Left kidney (tissue), 1 donor: ENCODE measurements at regions not wholly inside any gene's neighbourhood (a gene's known extent, or its start where the extent isn't known, plus 50 kb on each side); places are given as distances from the start of the nearest gene placed in this dataset.

ENCODE experiments used
- DNase-seq: peaks from one replicate; pipeline ENCODE4 v3.0.0-alpha.2; 2013

- DNase-seq: no peak
These were observed 207.4 kb upstream of the LRFN2 start for GRCh38 chr6:40794586-40794985.

DNA sequence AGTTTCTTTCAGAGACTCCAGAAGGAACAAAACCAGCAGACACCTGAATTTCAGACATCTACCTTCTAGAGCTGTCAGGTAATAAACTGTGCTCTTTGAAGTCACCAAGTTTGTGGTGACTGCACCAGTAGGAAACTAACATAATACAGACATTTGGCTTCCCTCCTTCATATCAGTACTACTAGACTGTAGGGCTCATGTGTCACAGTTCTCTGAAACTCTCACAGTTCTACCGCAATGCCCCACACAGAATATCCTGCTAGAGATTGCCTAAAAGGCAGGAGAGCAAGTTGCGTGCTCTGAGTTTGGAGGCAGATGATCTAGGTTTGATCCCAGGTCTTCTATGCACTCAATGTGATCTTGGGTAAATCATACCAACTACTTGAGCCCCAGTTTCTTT is 205.0 kb upstream of the LRFN2 start:
- DNase-seq: no peak

DNA sequence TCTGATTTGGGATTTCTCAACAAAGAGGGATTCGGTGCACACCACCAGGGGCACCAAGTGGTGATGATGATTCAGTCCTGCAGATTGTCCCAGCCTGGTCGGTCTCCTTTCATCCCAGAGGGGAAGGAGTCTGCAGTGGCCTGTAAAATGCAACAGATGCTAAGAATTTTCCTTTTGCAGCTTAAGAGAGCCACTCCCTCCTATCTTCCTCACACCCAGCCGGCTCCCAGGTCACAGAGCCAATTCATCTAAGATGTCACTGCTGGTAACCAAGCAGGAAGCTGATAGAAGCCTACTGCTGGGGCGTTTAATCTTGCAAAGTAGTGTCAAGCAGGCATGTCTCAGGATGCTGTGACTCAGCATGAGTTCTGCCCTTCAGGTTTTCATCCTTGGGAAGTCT is 203.8 kb upstream of the LRFN2 start:
- no peak for DNase-seq

- DNase-seq: peak; percentile 18
These were observed 201.8 kb upstream of the LRFN2 start for GRCh38 chr6:40788661-40789655.

DNA sequence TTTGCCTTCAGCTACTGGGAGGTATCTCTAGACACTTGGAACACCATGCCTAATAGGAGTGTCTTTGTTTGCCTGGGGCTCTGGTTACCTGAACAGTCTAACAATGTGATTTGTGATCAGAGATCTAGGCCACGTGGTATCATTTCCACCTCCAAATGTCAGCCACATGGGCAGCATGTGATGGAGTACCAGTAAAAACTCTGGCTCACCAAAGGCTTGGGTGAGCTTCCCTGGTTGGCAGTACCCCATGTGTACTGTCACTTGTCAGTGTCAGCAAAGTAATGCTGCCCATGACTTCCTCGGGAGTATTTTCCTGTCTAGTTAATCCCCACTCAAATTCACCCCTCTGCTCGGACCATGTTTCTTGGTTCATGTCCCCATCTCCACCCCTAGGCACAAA is 195.2 kb upstream of the LRFN2 start:
- no peak for DNase-seq

DNA sequence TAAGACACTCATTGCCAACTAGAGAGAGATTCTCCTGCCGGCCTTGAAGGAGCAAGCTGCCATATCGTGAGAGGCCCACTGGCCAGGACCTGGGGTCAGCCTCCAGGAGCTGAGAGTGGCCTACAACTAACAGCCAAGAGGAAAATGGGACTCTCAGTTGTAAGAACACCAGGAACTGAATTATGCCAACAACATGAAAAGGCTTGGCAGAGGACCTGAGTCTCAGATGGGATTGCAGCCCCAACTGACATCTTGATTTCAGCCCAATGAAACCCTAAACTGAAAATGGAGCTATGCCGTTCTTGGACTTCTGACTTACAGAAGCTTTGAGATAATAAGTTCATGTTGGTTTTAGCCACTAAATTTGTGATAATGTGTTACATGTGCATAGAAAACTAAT is 193.5 kb upstream of the LRFN2 start:
- no peak for DNase-seq

GRCh38 chr6:40779409-40779808 is 192.2 kb upstream of the LRFN2 start:
- no peak for DNase-seq

- DNase-seq: no peak
These were observed 191.8 kb upstream of the LRFN2 start for GRCh38 chr6:40778918-40779317.

DNA sequence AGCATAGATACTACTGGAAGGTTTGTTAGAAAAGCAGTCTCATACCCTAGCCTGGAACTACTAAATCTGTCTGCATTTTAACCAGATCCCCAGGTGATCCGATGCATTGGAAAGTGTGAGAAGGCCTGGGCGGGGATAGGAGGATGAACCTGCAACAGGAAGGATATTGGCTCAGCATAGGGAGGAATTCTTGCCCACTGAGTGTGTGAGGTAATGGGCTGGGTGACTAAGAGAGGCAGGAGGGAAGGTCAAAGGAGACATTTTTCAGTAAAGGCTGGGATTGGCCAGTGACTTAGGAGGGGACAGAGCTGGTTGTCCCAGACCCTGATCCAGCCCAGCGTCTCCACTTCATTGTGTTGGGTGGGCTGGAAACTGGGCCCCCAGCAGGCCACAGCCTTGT is 191.0 kb upstream of the LRFN2 start:
- no peak for DNase-seq

- DNase-seq: no peak
These were observed 187.8 kb upstream of the LRFN2 start for GRCh38 chr6:40774932-40775331.

DNA sequence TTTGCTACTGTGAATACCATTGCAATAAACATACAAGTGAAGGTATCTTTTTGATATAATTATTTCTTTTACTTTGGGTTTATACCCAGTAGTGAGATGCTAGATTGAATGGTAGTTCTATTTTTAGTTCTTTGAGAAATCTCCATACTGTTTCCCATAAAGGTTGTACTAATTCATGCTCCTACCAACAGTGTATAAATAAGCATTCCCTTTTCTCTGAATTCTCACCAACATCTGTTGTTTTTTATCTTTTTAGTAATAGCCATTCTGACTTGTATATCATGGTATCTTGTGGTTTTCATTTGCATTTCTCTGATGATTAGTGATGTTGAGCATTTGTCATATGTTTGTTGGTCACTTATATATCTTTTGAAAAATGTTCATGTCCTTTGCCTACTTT is 183.6 kb upstream of the LRFN2 start:
- DNase-seq: no peak

GRCh38 chr6:40764726-40765125 is 177.6 kb upstream of the LRFN2 start:
- no peak for DNase-seq

- DNase-seq: no peak
These were observed 175.8 kb upstream of the LRFN2 start for GRCh38 chr6:40762981-40763380.

DNA sequence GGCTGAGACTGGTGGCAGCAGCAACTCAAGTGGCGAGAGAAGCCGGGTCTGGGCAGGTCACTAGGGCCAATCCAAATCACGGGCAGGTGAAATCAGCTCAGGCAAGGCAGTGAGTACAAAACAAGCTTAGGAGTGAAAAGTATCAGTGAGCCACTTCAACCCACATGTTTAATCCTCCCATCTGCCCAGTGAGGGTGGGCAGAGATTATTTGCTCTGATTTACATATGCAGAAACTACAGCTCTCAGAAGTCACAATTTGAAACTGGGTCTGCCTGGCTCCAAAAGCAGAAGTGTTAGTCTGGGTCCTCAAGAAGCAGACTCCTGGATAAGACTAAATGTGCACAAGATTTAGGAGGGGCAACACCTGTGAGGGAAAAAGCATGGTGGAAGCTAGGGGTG is 173.7 kb upstream of the LRFN2 start:
- DNase-seq: no peak

DNA sequence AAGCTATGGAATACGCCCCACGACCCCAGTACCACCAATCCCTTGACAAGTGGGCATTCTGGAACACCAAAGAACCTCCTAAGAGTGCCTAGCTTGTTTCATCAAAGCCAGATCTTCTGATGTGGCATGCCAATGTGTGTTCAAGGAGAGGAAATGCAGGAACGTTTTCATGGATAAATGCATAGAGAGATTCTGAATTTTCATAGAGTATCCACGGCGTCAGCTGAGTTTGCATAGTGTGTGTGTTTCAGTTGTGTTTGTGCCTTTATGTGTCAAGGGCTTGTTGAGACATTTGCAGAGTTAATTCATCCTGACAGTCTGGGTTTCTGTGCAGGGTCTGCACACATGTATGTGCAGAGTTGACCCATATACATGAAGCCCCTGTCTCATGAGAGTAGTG is 172.7 kb upstream of the LRFN2 start:
- DNase-seq: no peak

DNA sequence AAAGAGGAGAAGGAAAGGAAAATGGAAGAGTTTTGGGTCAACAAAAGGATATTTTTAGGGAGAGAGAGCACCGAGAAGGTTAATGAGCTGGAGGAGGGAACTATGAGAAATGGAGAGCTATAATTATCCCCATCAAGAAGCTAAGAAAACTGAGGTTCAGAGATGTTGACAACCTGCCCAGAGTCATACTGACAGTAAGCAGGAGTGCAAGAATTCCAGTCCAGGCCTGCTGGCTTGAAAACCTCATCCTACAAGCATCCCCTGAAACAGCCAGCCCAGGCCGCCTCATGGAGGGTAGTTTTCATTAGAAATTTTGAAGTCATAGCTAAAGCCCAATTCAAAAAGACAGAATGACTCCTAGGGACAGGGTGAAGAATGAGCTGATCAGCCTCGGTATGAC is 172.1 kb upstream of the LRFN2 start:
- no peak for DNase-seq

DNA sequence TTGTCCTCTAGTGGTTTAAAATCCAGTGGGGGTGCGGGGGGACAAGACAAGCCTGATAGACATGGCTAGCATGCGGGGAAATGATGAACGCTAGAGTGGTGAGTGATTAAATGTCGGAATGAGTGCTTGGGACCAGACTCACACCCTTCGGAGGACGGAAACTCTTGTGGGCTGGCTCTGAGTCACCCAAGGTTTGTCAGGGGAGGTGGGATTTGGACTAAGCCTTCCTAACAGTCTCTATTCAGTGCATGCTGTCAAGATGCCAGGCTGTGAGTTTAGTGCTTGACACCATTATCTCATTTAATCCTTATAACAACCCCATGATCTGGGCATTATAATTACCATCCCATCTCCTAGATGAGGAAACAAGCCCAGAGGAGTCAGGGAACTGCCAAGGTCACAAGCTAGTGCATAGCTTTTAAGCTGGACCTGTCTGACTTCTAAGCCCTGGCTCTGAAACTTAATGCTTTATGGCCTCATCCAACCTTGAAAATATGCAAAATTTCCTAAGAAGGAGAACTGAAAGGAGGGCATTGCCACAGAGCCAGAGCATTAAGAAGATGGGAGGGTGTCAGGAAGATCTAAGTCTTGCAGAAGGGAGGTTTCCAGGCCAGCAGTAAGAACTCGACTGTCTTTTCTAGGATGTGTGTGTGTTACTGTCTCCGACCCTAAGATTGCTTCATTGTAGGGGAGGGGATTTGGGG is 168.7 kb upstream of the LRFN2 start:
- no peak for DNase-seq

DNA sequence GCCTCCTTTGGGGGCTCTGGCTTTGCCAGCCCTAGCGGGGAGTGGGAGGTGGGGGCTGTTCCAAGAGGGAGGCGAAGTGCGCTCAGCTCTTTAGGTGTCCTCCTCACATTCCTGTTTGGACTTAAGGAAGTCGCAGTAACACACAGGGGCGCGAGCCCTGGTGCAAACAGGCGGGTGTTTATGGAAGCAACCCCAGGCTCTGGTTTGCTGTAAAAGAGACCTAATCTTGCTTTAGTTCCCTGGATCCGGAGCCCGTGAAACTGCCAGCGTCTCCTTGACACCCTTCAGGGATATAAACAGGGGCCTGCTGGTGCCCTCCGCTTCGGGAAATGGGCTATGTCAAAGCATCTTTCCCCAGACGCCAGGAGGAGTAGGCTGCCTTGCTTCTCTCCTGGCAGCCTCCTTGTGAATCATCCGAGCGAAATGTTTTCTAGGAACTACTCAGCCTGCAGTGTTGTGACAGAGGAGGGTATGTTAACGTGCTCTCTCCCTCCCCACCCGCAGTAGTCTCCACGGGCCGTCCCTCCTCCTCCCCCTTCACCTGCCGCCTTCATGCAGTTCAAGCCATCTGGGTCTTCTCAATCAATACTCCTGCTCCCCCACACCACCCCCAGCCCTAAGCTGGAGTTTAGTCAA is 168.0 kb upstream of the LRFN2 start:
- DNase-seq: no peak

DNA sequence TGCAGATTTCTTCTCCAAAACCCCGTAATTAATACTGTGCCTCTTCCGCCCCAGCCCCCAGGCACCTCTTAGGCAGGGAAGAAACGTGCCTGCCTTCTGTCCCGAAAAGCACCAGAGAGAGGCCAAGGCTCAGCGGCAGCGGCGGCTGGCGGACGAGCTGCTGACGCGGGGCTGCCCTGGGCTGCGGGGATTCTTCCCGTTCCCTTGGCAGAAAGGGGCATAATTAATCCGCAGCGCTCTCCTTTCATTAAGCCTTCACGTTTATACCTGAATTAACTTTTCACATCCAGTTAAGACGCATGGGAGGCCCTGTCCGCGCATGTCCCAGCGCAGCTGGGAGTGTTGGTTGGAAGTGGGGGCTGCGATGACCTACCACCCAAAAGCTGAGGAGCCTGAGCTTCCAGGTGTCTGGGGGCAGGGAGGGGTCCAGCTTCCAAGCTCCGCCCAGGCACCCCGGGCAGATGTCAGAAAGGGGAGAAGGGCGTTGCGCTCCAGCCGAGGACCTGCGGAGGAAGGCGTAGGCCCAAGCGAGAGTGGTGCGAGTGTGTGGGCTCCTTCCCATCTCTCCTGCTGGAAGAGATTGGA is 167.4 kb upstream of the LRFN2 start:
- no peak for DNase-seq

DNA sequence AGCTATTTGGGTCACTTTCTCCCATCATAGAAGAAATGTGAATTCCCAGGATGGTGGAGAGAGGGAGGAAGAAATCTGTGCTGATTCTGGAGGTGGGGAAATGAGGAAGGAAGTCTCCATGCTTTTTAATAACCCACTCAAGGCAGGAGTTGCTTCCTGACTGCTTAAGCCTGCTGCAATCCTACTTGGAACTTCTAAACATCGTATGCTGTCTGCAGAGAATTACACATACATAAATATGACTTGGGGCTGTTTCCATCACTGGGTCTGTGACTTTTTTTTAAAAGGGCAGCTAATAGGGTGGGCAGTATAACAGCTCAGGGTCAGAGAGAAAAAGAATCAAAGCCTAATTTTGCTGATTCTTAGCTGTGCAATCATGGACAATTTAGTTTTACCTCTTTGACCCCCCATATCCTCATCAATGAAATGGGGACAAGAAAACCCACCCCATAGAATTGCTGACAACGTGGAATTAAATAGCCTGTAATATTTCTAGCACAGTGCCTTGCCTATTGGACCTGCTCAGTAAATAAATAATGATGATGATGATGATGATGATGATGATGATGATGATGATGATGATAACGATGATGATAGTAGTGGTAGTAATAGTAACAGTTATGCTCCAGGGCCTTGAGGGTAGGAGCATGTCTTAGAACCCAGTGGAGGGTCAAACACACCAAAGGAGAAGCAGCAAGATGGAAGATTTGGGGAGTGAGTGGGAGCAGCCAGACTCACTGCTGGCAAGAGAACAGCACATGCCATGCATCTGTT is 166.7 kb upstream of the LRFN2 start:
- no peak for DNase-seq

DNA sequence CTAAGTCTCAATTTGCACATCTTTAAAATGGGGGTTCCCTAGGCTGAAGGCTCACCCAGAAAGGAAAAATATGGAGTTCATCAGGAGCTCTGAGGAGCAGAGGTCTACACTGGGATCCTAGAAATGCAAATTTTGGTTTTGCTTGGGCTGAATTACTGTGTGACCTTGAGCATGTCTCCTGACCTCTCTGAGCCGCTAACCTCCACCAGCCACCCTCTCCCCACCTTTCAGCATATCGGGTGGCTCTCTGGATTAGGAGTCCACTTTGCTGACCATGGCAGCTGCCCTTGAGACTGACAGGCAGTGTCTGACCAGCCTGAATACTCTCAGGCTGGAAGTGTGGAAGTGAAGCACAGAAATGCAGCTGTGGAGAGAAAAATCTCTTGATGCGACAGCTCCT is 165.9 kb upstream of the LRFN2 start:
- DNase-seq: no peak

DNA sequence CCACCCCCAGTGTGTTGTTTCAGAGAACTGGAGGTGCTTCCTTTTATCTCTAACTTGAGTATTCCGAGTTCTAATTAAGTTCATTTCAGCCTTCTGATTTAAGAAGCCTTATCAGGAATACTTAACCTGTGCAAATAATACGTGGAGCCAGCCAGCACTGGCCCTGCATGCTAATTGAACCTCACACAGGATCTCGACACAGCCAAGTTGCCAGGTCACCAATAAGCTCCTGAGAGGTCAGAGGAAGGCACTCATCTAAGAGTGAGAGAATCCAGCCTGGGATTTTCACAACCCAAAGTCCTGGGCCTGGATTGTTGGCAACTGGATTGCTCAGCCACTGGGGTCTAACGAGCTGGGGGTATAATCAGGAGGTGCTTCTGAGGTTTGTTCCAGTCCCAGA is 157.7 kb upstream of the LRFN2 start:
- no peak for DNase-seq
